ENCODE measurements at regions not wholly inside any gene's neighbourhood (a gene's known extent, or its start where the extent isn't known, plus 50 kb on each side); places are given as distances from the start of the nearest gene placed in this dataset.

GRCh38 chr12:63029676-63030075 is 94.7 kb upstream of the PPM1H start:
- no peak for TF ChIP-seq CTCF (conservative IDR thresholded peaks at IDR 0.05; ENCODE audit: low read length)
- no peak overlapping the region for H3K4me3 ChIP-seq (ENCODE audit: low read length)
- DNase-seq (ENCODE audit: low read depth), result no peak

- DNase-seq (ENCODE audit: low read depth), result no peak
- no peak for TF ChIP-seq CTCF (conservative IDR thresholded peaks at IDR 0.05; ENCODE audit: low read length)
- H3K4me3 ChIP-seq (ENCODE audit: low read length), result no peak overlapping the region
Observed at GRCh38 chr12:63028951-63029350, 94.0 kb upstream of the PPM1H start.

- DNase-seq (ENCODE audit: low read depth), result no peak
- H3K4me3 ChIP-seq (ENCODE audit: low read length), result no peak overlapping the region
- no peak for TF ChIP-seq CTCF (conservative IDR thresholded peaks at IDR 0.05; ENCODE audit: low read length)
Observed at GRCh38 chr12:63025116-63025515, 90.2 kb upstream of the PPM1H start.

- no peak for DNase-seq (ENCODE audit: low read depth)
- TF ChIP-seq CTCF (conservative IDR thresholded peaks at IDR 0.05; ENCODE audit: low read length), result no peak
- no peak overlapping the region for H3K4me3 ChIP-seq (ENCODE audit: low read length)
Observed at GRCh38 chr12:63023926-63024325, 89.0 kb upstream of the PPM1H start.

- DNase-seq (ENCODE audit: low read depth), result no peak
- no peak overlapping the region for H3K4me3 ChIP-seq (ENCODE audit: low read length)
- no peak for TF ChIP-seq CTCF (conservative IDR thresholded peaks at IDR 0.05; ENCODE audit: low read length)
Observed at GRCh38 chr12:63021116-63021515, 86.2 kb upstream of the PPM1H start.

- no peak overlapping the region for H3K4me3 ChIP-seq (ENCODE audit: low read length)
- DNase-seq (ENCODE audit: low read depth), result no peak
- TF ChIP-seq CTCF (conservative IDR thresholded peaks at IDR 0.05; ENCODE audit: low read length), result no peak
Observed at GRCh38 chr12:63020269-63020668, 85.3 kb upstream of the PPM1H start.

- no peak for TF ChIP-seq CTCF (conservative IDR thresholded peaks at IDR 0.05; ENCODE audit: low read length)
- no peak overlapping the region for H3K4me3 ChIP-seq (ENCODE audit: low read length)
- no peak for DNase-seq (ENCODE audit: low read depth)
Observed at GRCh38 chr12:63018273-63018672, 83.3 kb upstream of the PPM1H start.

Data from AG10803 (cell line).